HG03025 (cell line): ENCODE measurements at regions not wholly inside any gene's neighbourhood (a gene's known extent, or its start where the extent isn't known, plus 50 kb on each side); places are given as distances from the start of the nearest gene placed in this dataset.
"Not testable (repeated sequence)": the region's sequence is repeated elsewhere in the genome, so short reads cannot be mapped to it uniquely, and the experiment has no call there.

Source experiments
- ATAC-seq: cut with Tn5 transposase; IDR thresholded peaks from one replicate; pipeline ENCODE4 v1.9.1; 2021; ENCODE audit warnings: mild to moderate bottlenecking, moderate library complexity; ENCODE audit not compliant: unreplicated experiment, low FRiP score

- ATAC-seq = no peak
These were observed 52.0 kb upstream of the LRIG1 start for GRCh38 chr3:66552846-66553245.

DNA sequence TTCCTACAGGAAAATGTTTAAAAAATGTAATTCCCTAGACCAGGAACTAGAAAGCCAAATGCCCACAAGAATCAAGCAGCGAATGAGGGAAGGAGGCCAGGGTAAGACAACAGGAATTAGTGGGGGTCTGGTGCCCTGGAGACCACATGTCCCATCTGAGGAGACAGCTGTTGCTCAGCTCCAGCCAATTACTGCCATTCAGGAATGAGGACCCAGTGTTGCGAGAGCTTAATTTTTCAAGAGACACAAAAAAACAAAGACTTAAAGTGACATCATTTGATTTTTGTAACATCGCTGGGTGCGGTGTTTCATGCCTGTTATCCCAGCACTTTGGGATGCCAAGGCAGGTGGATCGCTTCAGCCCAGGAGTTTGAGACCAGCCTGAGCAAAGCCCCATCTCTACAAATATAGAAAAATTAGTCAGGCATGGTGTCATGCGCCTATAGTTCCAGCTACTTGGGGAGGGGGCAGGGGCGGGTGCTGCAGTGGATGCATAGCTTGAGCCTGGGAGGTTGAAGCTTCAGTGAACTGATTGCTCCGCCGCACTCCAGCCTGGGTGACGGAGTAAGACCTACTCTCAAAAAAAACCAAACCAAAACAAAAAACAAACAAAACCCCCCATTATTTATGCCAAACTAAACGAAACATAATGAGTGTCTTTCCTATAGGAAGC lies 52.8 kb upstream of the LRIG1 start:
- no peak for ATAC-seq

DNA sequence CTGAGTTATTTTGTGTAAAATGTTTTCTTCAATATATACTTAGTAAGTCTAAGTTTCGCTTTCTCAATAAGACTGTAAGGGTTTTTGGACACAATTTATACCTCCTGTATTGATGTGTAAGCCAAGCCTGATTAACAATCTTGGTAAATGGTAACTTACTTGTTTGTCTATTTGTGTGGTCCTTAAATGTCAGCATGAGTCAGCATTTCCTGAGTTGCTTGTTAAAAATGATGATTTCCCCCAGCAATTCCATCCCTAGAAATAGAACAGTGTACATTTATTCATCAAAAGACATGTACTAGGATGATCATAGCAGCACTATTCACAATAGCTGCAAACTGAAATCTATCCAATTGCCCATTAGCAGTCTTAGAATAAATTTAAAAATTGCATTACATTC lies 53.4 kb upstream of the LRIG1 start:
- ATAC-seq = no peak

GRCh38 chr3:66555214-66555844 lies 54.5 kb upstream of the LRIG1 start:
- no peak for ATAC-seq

GRCh38 chr3:66557170-66557569 lies 56.3 kb upstream of the LRIG1 start:
- ATAC-seq = no peak

- ATAC-seq = not testable (repeated sequence)
These were observed 59.1 kb upstream of the LRIG1 start for GRCh38 chr3:66559924-66560323.

- no peak for ATAC-seq
These were observed 60.5 kb upstream of the LRIG1 start for GRCh38 chr3:66561367-66561766.

- ATAC-seq = no peak
These were observed 64.5 kb upstream of the LRIG1 start for GRCh38 chr3:66565301-66565700.

GRCh38 chr3:66567077-66567476 lies 66.3 kb upstream of the LRIG1 start:
- ATAC-seq = no peak

GRCh38 chr3:66572090-66572675 lies 71.4 kb upstream of the LRIG1 start:
- ATAC-seq = no peak

DNA sequence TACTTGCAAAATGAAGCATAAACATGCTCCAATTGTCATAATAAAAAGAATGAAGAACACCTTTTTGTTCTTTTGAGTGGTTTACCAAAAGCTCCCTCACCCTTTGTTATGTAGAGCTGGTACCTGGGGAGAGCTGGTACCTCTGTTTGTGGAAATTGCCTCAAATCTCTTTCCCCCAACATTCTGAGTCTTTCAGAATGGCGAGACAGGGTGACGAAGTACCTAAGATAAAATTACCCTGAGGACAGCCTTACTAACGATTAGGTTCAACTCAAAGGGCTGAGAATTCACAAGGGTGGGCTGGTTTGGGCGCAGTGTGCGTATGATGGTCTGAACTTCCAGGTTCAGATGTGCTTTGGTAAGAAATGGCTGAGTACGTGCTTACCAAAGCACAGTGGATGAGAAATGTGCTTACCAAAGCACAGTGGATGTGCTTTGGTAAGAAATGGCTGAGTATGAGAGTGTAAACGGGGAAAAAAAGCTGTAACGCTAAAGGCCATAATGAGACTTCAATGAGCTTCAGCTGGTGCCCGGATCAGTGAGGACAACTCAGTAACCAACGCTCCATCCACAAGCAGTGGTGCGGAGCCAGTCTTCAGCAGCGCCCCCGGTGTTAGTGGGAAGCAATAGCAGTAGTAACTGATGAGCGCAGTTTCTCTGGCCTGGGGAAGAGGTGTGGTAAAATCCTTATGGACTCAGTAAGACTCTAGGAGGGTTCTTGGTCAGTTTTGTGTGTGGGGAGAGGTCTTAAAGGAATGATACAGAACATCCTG lies 72.3 kb upstream of the LRIG1 start:
- no peak for ATAC-seq

DNA sequence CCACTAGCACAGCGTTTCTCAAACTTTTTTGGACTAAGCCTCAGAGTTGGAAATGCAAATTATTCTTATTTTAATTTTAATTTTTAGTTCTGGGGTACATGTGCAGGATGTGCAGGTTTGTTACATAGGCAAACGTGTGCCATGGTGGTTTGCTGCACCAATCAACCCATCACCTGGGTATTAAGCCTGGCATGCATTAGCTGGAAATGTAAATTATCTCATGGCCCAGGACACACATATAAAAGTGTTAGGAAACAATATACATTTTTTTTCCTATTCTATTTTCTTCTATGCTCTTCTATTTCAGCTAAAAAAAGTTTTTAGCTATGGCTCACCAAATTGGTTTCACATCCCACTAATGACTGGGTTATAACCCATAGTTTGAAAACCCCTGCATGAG lies 73.3 kb upstream of the LRIG1 start:
- no peak for ATAC-seq

DNA sequence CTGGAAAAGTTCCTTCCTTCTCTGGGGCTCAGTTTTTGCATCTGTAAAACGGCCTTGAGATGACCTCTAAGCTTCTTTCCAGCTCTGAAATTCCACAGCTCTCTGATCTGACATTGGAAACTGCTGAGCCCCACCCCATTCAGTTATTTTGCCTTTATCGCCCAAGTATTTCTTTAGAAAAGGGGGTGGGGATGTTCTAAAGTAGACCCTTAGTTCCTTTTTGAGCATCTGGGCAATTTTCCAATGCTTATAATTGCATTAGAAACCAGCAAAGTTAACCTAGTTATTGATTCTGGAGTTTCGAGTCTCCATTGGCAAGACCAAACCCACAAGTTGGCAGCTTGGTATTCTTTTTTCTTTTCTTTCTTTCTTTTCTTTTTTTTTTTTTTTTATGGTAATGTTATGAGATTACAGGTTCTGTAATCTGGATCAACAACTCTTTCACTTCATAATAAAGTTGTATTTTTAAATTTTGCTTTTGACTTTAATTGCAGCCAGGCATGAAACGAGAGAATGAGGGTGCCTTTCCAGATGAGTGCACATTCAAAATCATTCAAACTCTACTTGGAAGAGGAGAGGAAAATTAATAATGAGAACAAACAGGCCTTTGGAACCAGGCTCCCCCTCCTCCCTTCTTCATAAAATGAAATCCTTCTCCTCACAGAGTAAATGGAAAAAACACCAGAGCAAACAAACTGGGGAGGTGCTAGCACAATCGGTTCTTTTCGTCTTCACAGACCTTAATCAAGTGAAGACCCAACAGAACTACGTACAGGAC lies 76.8 kb upstream of the LRIG1 start:
- ATAC-seq = no peak

DNA sequence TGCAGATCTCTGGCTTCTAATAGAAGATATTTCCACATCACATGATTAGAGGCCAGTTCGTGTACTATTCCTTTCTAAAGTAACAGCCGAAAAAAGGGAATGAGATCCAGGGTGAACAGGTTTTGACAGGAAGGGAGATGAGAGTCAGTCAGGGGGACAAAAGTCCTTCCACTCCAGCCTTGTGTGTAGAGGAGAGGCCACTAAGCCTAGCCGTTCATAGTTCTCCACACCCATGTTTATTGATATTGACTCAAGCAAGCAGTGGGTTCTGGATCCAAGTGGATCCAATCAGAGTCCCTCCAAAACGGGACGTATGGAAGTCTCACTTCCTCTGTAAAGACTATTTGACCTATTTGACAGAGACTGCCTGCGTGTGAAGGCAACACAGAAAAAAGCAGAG lies 80.4 kb upstream of the LRIG1 start:
- no peak for ATAC-seq

DNA sequence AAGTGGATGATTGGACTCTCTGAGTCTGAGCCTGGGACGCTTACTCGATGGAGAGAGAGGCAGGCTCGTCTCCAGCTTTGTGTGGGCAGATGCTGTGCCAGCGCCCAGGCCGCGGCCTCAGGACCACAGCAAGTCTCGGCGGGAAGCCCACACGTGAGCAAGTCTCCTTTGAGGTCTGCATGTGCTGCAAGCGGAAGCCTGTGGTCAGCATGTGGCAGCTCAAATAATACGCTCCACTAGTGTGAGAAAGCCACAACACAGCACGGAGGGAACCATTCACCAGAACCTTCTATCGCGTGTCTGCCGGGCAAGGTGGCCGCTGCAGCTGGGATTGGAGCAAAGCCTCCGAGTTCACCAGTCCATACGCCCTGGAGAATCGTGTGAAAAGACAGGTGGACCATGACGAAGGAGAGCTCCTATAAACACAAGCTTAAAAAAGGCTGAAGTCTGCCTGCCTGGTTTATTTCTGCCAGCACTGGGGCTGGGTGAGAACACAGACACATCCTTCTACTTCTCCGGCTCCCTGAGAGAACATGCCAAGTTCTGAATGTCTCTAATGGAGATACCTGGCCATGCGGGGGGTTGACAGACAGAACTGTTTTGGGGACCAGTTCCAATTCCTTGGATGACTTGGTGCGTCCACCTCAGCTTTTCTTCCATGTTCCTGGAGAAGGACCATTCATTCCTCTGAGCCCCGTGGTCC lies 82.0 kb upstream of the LRIG1 start:
- peak; percentile 76 for ATAC-seq

DNA sequence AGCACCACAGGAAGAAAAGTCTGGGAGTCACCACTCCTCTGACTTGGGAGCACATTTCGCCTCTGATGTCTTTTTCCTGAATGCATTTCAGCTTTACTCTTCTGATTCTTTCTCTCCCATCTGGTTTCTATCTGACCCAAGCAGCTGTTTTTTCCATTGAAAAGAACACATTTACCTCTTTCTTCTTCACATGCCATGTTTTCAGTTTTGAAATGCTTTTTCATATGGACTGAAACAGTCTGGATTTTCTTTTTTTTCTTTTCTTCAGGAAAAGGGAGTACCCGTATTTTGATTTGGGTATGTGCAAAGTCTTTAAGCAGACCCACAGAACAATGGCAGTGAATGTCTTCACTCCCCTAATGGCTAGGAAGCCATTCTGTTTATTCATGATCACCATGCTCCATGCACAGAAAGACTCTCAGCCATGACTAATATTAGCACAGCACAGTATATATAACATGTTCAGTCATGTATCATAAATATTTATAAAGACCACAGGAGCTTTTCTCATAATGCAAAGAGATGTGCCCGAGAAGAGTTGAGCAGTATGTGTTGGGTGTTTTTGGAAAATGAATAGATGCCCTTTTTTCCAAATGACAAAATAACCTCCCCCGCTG lies 82.7 kb upstream of the LRIG1 start:
- ATAC-seq = no peak

GRCh38 chr3:66585520-66586095 lies 84.8 kb upstream of the LRIG1 start:
- ATAC-seq = no peak

GRCh38 chr3:66586853-66587252 lies 86.0 kb upstream of the LRIG1 start:
- no peak for ATAC-seq

DNA sequence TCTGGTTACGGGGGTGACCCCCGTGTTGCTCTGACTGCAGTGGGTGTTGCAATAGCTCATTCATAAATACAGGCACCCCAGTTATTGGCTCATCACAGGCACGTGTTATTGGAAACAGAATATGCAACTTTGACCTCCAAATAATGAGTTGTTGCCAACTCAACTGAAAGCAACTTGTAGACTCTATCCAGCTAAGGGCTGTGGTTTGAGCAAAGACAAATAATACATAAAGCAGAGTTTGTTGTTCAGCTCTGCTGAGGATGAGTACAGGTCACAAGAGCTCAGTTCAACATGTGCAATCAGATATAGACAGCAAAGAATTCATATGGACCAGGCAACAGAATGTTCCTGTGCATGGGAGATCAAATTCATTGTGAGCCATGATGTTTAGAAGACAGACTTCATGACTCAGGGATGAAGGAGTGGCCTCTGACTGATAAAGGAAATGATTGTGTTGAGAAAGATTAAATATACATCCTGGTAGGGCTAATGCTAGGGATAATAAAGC lies 87.6 kb upstream of the LRIG1 start:
- no peak for ATAC-seq
